CD4-positive, alpha-beta T cell (primary cell): ENCODE measurements at regions not wholly inside any gene's neighbourhood (a gene's known extent, or its start where the extent isn't known, plus 50 kb on each side); places are given as distances from the start of the nearest gene placed in this dataset.
"Not testable (repeated sequence)": the region's sequence is repeated elsewhere in the genome, so short reads cannot be mapped to it uniquely, and the experiment has no call there.

Experiments
- ATAC-seq: fragments of 200-7000 bp; cut with Tn5 transposase; one replicate; pipeline ENCODE4 v1.10.0; 2022; ENCODE audit warnings: mild to moderate bottlenecking; ENCODE audit not compliant: poor library complexity
- CTCF ChIA-PET: fragments of 350-600 bp; sonication (Branson Sonifier 250); formaldehyde crosslinking; loops from one replicate; lab custom pipeline; 2021; ENCODE audit warnings: antibody characterized with exemption, inconsistent platforms; lab: Charles Lee
- POLR2A ChIA-PET: fragments of 350-600 bp; sonication (Branson Sonifier 250); formaldehyde crosslinking; loops from one replicate; lab custom pipeline; 2021; ENCODE audit warnings: antibody characterized with exemption, inconsistent platforms; lab: Charles Lee
- DNase-seq, 14 experiments: peaks; one replicate each; pipeline ENCODE4 v3.0.0-alpha.2; 2013 to 2020; ENCODE audit warnings: mixed read lengths in 2 of 14
- H3K27ac ChIP-seq, 2 donors: one replicate each; pipeline versions ENCODE4 v1.5.1 to v1.7.0; 2013; ENCODE audit warnings: low read length in 2 of 2, low read depth in 1 of 2, mild to moderate bottlenecking in 1 of 2
- H3K27me3 ChIP-seq, 2 experiments: 1 replicate in 1 of 2; 2 replicates in 1 of 2; pipeline versions ENCODE4 v1.6.1 to v1.7.0; 2013; ENCODE audit warnings: low read length in 2 of 2, control low read depth in 1 of 2, mild to moderate bottlenecking in 1 of 2, moderate library complexity in 1 of 2; ENCODE audit not compliant: insufficient read depth in 2 of 2, control insufficient read depth in 1 of 2
- H3K36me3 ChIP-seq: one replicate; pipeline ENCODE4 v1.6.1; 2013; ENCODE audit warnings: low read length, control low read depth; ENCODE audit not compliant: insufficient read depth
- H3K4me1 ChIP-seq: one replicate; pipeline ENCODE4 v1.6.1; 2013; ENCODE audit warnings: low read length, control low read depth; ENCODE audit not compliant: insufficient read depth
- H3K4me3 ChIP-seq: one replicate; pipeline ENCODE4 v1.5.1; 2013; ENCODE audit warnings: mild to moderate bottlenecking, low read length, moderate library complexity
- H3K9me3 ChIP-seq, 2 experiments: 1 replicate in 1 of 2; 2 replicates in 1 of 2; pipeline versions ENCODE4 v1.6.1 to v1.7.0; 2013; ENCODE audit warnings: low read length in 2 of 2, mild to moderate bottlenecking in 2 of 2, control low read depth in 1 of 2, moderate library complexity in 1 of 2; ENCODE audit not compliant: control insufficient read depth in 1 of 2, insufficient read depth in 1 of 2
- H3K27ac Mint-ChIP-seq: one replicate; pipeline ENCODE4 v1.8.0; 2020; ENCODE audit warnings: mixed read lengths
- H3K27me3 Mint-ChIP-seq: one replicate; pipeline ENCODE4 v1.8.0; 2021; ENCODE audit warnings: mixed read lengths
- H3K36me3 Mint-ChIP-seq: one replicate; pipeline ENCODE4 v1.8.0; 2021; ENCODE audit warnings: low read depth, mixed read lengths
- H3K4me1 Mint-ChIP-seq: one replicate; pipeline ENCODE4 v1.8.0; 2021; ENCODE audit warnings: low read depth, mixed read lengths
- H3K4me3 Mint-ChIP-seq: one replicate; pipeline ENCODE4 v1.8.0; 2020; ENCODE audit warnings: mild to moderate bottlenecking, mixed read lengths
- H3K9me3 Mint-ChIP-seq: one replicate; pipeline ENCODE4 v1.8.0; 2020; ENCODE audit warnings: mixed read lengths
- CTCF ChIP-seq: fragments of 200-600 bp; IDR thresholded peaks from one replicate; pipeline ENCODE4 v1.8.0; 2022; ENCODE audit warnings: antibody characterized with exemption, mild to moderate bottlenecking
- intact Hi-C, 2 experiments: fragments of 100-400 bp; cut with DNase I in 1 of 2; cut with micrococcal nuclease in 1 of 2; formaldehyde crosslinking; loops; one replicate each; pipeline versions ENCODE4 v1.15.1 to v1.9.0; 2023 to 2025; cut with DNase I, micrococcal nuclease

GRCh38 chr3:15905041-15905440, 107.3 kb upstream of the ANKRD28 start:
- no peak overlapping the region for H3K27ac Mint-ChIP-seq
- ChIA-PET CTCF (no interaction called here), POLR2A (no interaction called here)
- intact Hi-C loops = no loop called here
- no peaks in the 10 kb centered on the region for H3K4me1 ChIP-seq
- no peaks in the 10 kb centered on the region for H3K9me3 Mint-ChIP-seq
- H3K4me3 ChIP-seq = no peak overlapping the region
- H3K36me3 Mint-ChIP-seq = no peaks in the 10 kb centered on the region
- no peak for TF ChIP-seq CTCF
- no peaks in the 10 kb centered on the region for H3K4me1 Mint-ChIP-seq
- no peaks in the 10 kb centered on the region for H3K27me3 ChIP-seq
- H3K9me3 ChIP-seq = no peaks in the 10 kb centered on the region
- H3K27me3 Mint-ChIP-seq = no peaks in the 10 kb centered on the region
- no peaks in the 10 kb centered on the region for H3K36me3 ChIP-seq
- H3K4me3 Mint-ChIP-seq = no peak overlapping the region
- no peak for ATAC-seq
- no peak overlapping the region for H3K27ac ChIP-seq
- no peak for DNase-seq

GRCh38 chr3:15907403-15907802, 109.6 kb upstream of the ANKRD28 start:
- H3K36me3 Mint-ChIP-seq, H3K27ac Mint-ChIP-seq, H3K27me3 ChIP-seq, ATAC-seq, H3K9me3 Mint-ChIP-seq, H3K9me3 ChIP-seq, POLR2A ChIA-PET, DNase-seq, H3K4me1 Mint-ChIP-seq, H3K4me3 Mint-ChIP-seq, H3K27me3 Mint-ChIP-seq, CTCF ChIA-PET, intact Hi-C loops, H3K4me3 ChIP-seq, H3K36me3 ChIP-seq, H3K4me1 ChIP-seq, H3K27ac ChIP-seq: not testable (repeated sequence)

GRCh38 chr3:15918988-15919387, 121.2 kb upstream of the ANKRD28 start:
- TF ChIP-seq CTCF = no peak
- ChIA-PET POLR2A (no interaction called here), CTCF (no interaction called here)
- Histone ChIP-seq H3K36me3 (no peaks in the 10 kb centered on the region), H3K27ac (no peak overlapping the region), H3K27me3 (no peaks in the 10 kb centered on the region), H3K9me3 (no peaks in the 10 kb centered on the region), H3K4me3 (no peak overlapping the region), H3K4me1 (no peaks in the 10 kb centered on the region)
- Mint-ChIP-seq H3K36me3 (no peaks in the 10 kb centered on the region), H3K4me1 (no peaks in the 10 kb centered on the region), H3K9me3 (no peaks in the 10 kb centered on the region), H3K4me3 (no peak overlapping the region), H3K27me3 (peaks cover 3% of the 10 kb centered on the region), H3K27ac (no peak overlapping the region)
- no peak for DNase-seq
- intact Hi-C loops = no loop called here
- no peak for ATAC-seq

- H3K27me3 ChIP-seq = no peaks in the 10 kb centered on the region
- TF ChIP-seq CTCF = no peak
- intact Hi-C loops = no loop called here
- H3K9me3 Mint-ChIP-seq = no peaks in the 10 kb centered on the region
- H3K4me1 Mint-ChIP-seq = no peaks in the 10 kb centered on the region
- ATAC-seq = no peak
- no peaks in the 10 kb centered on the region for H3K36me3 ChIP-seq
- H3K27ac Mint-ChIP-seq = no peak overlapping the region
- H3K9me3 ChIP-seq = no peaks in the 10 kb centered on the region
- no peaks in the 10 kb centered on the region for H3K27me3 Mint-ChIP-seq
- H3K27ac ChIP-seq = no peak overlapping the region
- H3K4me3 Mint-ChIP-seq = no peak overlapping the region
- DNase-seq = no peak
- H3K36me3 Mint-ChIP-seq = no peaks in the 10 kb centered on the region
- ChIA-PET CTCF (no interaction called here), POLR2A (no interaction called here)
- no peak overlapping the region for H3K4me3 ChIP-seq
- no peaks in the 10 kb centered on the region for H3K4me1 ChIP-seq
Measured at GRCh38 chr3:15919971-15920370, 122.2 kb upstream of the ANKRD28 start.
